RCC 7860 (cell line): ENCODE measurements at regions not wholly inside any gene's neighbourhood (a gene's known extent, or its start where the extent isn't known, plus 50 kb on each side); places are given as distances from the start of the nearest gene placed in this dataset.

Source experiments
- DNase-seq: peaks from one replicate; pipeline ENCODE4 v3.0.0-alpha.2; 2015; ENCODE audit warnings: low spot score
- FAIRE-seq: peaks from 2 replicates; lab custom pipeline; 2012; peaks lifted over from hg19 to GRCh38; lab: Jason Lieb, UNC

- FAIRE-seq = no peak
- no peak for DNase-seq
These were observed 381.0 kb upstream of the ID2 start for GRCh38 chr2:8300905-8301304.

GRCh38 chr2:8303322-8303832, 378.5 kb upstream of the ID2 start:
- no peak for DNase-seq
- FAIRE-seq = no peak

- DNase-seq (no peak), FAIRE-seq (no peak)
These were observed 376.8 kb upstream of the ID2 start for GRCh38 chr2:8304821-8305766.

GRCh38 chr2:8306530-8307351, 375.1 kb upstream of the ID2 start:
- DNase-seq = peak; percentile 58

GRCh38 chr2:8307606-8308180, 374.2 kb upstream of the ID2 start:
- DNase-seq (no peak), FAIRE-seq (no peak)

More at GRCh38 chr2:8306530-8307351, 375.1 kb upstream of the ID2 start:
- FAIRE-seq = peak; percentile 48

GRCh38 chr2:8309131-8309530, 372.7 kb upstream of the ID2 start:
- DNase-seq (no peak), FAIRE-seq (no peak)

GRCh38 chr2:8310557-8311455, 371.1 kb upstream of the ID2 start:
- DNase-seq (no peak), FAIRE-seq (no peak)

- FAIRE-seq = no peak
These were observed 369.6 kb upstream of the ID2 start for GRCh38 chr2:8312221-8312620.

GRCh38 chr2:8312861-8313830, 368.7 kb upstream of the ID2 start:
- FAIRE-seq (no peak), DNase-seq (peak; percentile 22)

More at GRCh38 chr2:8312221-8312620, 369.6 kb upstream of the ID2 start:
- no peak for DNase-seq

GRCh38 chr2:8314063-8314462, 367.8 kb upstream of the ID2 start:
- no peak for DNase-seq
- FAIRE-seq = no peak

GRCh38 chr2:8315531-8316165, 366.2 kb upstream of the ID2 start:
- DNase-seq (no peak), FAIRE-seq (no peak)

- DNase-seq = no peak
- FAIRE-seq = no peak
These were observed 365.5 kb upstream of the ID2 start for GRCh38 chr2:8316356-8316755.

- DNase-seq (no peak), FAIRE-seq (no peak)
These were observed 364.4 kb upstream of the ID2 start for GRCh38 chr2:8317418-8317817.

- FAIRE-seq = no peak
These were observed 362.6 kb upstream of the ID2 start for GRCh38 chr2:8319219-8319618.

GRCh38 chr2:8320311-8321066, 361.4 kb upstream of the ID2 start:
- no peak for DNase-seq
- FAIRE-seq = no peak

More at GRCh38 chr2:8319219-8319618, 362.6 kb upstream of the ID2 start:
- no peak for DNase-seq

- DNase-seq = no peak
- no peak for FAIRE-seq
These were observed 359.2 kb upstream of the ID2 start for GRCh38 chr2:8322634-8323033.

- no peak for FAIRE-seq
- DNase-seq = no peak
These were observed 357.5 kb upstream of the ID2 start for GRCh38 chr2:8324164-8324856.
